SJCRH30 (cell line): ENCODE measurements at regions not wholly inside any gene's neighbourhood (a gene's known extent, or its start where the extent isn't known, plus 50 kb on each side); places are given as distances from the start of the nearest gene placed in this dataset.
A peak's percentile ranks its signal among the peaks of the same experiment; 100 is the strongest.
"Not testable (repeated sequence)": the region's sequence is repeated elsewhere in the genome, so short reads cannot be mapped to it uniquely, and the experiment has no call there.

Experiments
- DNase-seq, 2 experiments: peaks; one replicate each; pipeline ENCODE4 v3.0.0-alpha.2; 2015 to 2020
- H3K27ac ChIP-seq: fragments of 250-450 bp; sonication (Bioruptor Pico); 2 replicates; pipeline ENCODE4 v1.5.1; 2020; ENCODE audit warnings: mild to moderate bottlenecking, moderate library complexity
- H3K27me3 ChIP-seq: fragments of 250-450 bp; sonication (Bioruptor Pico); 2 replicates; pipeline ENCODE4 v1.5.1; 2020; ENCODE audit warnings: mild to moderate bottlenecking, moderate library complexity
- H3K36me3 ChIP-seq: fragments of 250-450 bp; sonication (Bioruptor Pico); 2 replicates; pipeline ENCODE4 v1.5.1; 2020; ENCODE audit warnings: mild to moderate bottlenecking, moderate library complexity
- H3K4me1 ChIP-seq: fragments of 250-450 bp; sonication (Bioruptor Pico); 2 replicates; pipeline ENCODE4 v1.5.1; 2020; ENCODE audit warnings: mild to moderate bottlenecking, moderate library complexity
- H3K4me3 ChIP-seq: fragments of 250-450 bp; sonication (Bioruptor Pico); 2 replicates; pipeline ENCODE4 v1.5.1; 2020; ENCODE audit warnings: mild to moderate bottlenecking, moderate library complexity
- H3K9me3 ChIP-seq: fragments of 250-450 bp; sonication (Bioruptor Pico); replicated peaks from 2 replicates; pipeline ENCODE4 v1.5.1; 2020; ENCODE audit warnings: mild to moderate bottlenecking, moderate library complexity

DNA sequence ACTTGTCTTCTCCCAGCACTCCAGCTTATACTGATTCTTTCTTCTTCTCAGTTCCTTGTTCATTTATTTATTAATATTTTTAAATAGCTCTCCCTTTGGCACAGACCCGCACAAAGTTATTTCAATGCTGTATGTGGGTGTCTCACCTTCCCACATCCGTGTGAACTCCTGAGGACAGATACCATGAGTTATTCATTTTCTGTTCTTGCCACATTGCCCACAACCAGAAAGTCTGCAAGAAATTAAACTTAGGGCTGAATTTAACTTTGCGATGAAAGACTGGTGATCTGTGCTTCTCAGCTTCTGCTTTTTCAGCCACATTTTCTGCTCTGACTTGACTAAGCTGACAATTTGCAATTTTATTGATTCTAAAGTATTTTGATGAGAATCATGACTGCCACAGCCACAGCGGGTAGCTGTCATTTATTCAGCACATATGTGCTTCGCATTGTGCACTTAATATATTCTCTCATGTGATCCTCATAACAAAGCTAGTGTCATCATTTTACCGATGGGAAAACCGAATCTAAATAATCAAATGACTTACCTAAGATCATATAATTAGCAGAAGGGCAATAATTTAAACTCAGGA lies 569.8 kb downstream of the EDEM1 start:
- H3K27ac ChIP-seq, result no peak overlapping the region
- no peak overlapping the region for H3K4me3 ChIP-seq
- DNase-seq, result no peak
- H3K4me1 ChIP-seq, result peaks cover 10% of the 10 kb centered on the region; the same call in 1 of the 2 replicates
- no peaks in the 10 kb centered on the region for H3K36me3 ChIP-seq
- H3K27me3 ChIP-seq, result no peaks in the 10 kb centered on the region
- no peaks in the 10 kb centered on the region for H3K9me3 ChIP-seq

GRCh38 chr3:5758699-5759098 lies 571.2 kb downstream of the EDEM1 start:
- Histone ChIP-seq H3K9me3 (no peaks in the 10 kb centered on the region), H3K27ac (no peak overlapping the region), H3K4me1 (peaks cover 10% of the 10 kb centered on the region; the same call in 1 of the 2 replicates), H3K27me3 (no peaks in the 10 kb centered on the region), H3K36me3 (no peaks in the 10 kb centered on the region), H3K4me3 (no peak overlapping the region)
- DNase-seq, result no peak

- no peak overlapping the region for H3K27ac ChIP-seq
- no peaks in the 10 kb centered on the region for H3K4me1 ChIP-seq
- H3K36me3 ChIP-seq, result no peaks in the 10 kb centered on the region
- no peaks in the 10 kb centered on the region for H3K27me3 ChIP-seq
- no peak overlapping the region for H3K4me3 ChIP-seq
- H3K9me3 ChIP-seq, result no peaks in the 10 kb centered on the region
- no peak for DNase-seq
These were observed 575.0 kb downstream of the EDEM1 start for GRCh38 chr3:5762506-5762905.

DNA sequence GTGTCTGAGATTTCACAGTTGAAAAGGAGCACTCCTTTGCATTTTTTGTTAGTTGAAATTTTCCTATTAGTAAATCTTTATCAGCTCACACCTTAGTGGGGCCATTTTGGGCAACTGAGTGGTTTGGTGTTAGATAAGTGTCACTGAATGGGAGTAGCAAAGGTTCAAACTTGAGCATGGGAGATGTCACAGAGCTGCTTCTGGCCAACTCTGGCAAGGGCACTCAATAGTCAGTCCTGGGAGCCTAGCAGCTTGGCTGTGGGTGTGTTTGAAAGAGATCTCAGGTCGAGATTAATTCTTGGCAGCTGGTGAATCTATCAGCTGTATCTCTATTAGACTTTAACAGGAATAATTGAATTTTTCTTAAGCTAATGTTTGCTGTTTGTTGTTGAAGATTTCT lies 579.3 kb downstream of the EDEM1 start:
- no peak for DNase-seq
- no peaks in the 10 kb centered on the region for H3K36me3 ChIP-seq
- no peaks in the 10 kb centered on the region for H3K4me1 ChIP-seq
- no peaks in the 10 kb centered on the region for H3K27me3 ChIP-seq
- H3K27ac ChIP-seq, result no peak overlapping the region
- H3K9me3 ChIP-seq, result no peaks in the 10 kb centered on the region
- H3K4me3 ChIP-seq, result no peak overlapping the region

DNA sequence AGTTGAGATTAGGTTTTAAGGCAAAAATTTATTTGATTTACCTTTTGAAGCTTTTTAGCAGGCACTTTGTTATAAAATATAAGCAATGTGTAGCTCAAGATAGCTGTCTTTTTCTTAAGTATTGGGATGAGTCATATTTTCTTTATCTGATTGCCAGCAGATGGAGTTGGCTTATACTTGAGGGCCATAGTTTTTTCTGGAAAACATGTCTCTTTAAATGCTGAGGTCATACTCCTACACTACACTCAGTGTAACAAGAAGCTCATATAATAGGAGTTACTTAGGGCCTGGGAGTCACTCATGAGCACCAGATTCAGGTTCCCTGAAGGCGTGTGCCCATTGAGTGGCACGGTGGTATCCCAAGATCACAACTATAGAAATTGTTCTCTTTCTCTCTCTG lies 579.8 kb downstream of the EDEM1 start:
- DNase-seq, result no peak
- Histone ChIP-seq H3K27ac (no peak overlapping the region), H3K27me3 (no peaks in the 10 kb centered on the region), H3K9me3 (no peaks in the 10 kb centered on the region), H3K4me3 (no peak overlapping the region), H3K36me3 (no peaks in the 10 kb centered on the region), H3K4me1 (no peaks in the 10 kb centered on the region)

DNA sequence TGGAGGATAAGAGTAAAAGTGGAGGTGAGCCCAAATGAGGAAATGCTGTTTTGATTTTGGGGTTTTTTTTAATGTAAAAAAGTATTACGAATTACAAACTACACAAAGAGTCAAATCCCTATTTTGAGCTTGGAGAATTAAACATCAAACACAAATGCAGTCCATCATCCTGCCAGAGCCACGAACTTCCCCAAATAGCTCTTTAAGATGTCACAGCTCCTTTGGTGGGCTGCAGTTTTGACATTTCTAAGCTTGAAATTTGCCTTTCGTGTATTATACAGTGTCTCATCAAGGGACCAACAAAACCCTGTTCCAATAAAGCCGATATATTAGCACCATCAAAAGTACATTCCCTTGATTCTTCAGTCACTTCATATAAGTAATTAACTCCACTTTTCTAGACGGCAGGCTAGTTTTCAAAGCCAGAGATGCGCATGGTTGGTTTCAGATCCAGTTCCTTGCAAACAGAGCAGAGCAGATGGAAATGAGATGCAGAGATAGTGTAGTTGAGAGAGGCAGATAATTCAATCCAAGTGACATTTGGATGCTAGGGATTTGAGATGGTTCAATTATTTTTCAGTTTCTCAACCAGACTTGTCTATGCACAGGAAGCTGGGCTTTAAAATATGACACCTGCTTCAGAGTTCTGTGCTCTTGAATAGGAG lies 580.9 kb downstream of the EDEM1 start:
- H3K4me1 ChIP-seq, result no peaks in the 10 kb centered on the region
- H3K4me3 ChIP-seq, result no peak overlapping the region
- no peaks in the 10 kb centered on the region for H3K9me3 ChIP-seq
- no peak for DNase-seq
- no peaks in the 10 kb centered on the region for H3K27me3 ChIP-seq
- no peaks in the 10 kb centered on the region for H3K36me3 ChIP-seq
- H3K27ac ChIP-seq, result no peak overlapping the region

GRCh38 chr3:5769825-5770224 lies 582.3 kb downstream of the EDEM1 start:
- Histone ChIP-seq H3K9me3 (no peaks in the 10 kb centered on the region), H3K27ac (no peak overlapping the region), H3K4me3 (no peak overlapping the region), H3K36me3 (no peaks in the 10 kb centered on the region), H3K4me1 (no peaks in the 10 kb centered on the region), H3K27me3 (no peaks in the 10 kb centered on the region)
- no peak for DNase-seq

DNA sequence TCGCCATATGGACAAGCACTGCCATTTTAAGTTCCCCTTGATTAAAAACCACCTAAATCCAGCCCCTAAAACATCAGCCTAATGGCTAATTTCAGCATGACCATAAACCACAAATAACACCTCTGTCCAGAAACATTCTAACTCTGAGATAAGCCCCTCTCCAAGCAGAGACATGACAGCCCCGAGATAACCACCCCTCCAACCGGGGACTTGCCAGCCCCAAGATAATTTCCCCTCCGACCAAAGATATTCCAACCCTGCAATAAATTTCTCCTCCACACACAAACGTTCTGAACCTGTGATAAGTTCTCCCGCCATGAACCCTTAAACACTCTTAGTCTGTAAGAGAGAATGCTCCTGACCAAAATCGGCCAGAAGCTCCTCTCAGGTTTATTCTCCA lies 586.8 kb downstream of the EDEM1 start:
- Histone ChIP-seq H3K27me3 (no peaks in the 10 kb centered on the region), H3K4me3 (no peak overlapping the region), H3K9me3 (no peaks in the 10 kb centered on the region), H3K27ac (no peak overlapping the region), H3K4me1 (no peaks in the 10 kb centered on the region), H3K36me3 (no peaks in the 10 kb centered on the region)
- no peak for DNase-seq

GRCh38 chr3:5775100-5775499 lies 587.6 kb downstream of the EDEM1 start:
- H3K36me3 ChIP-seq, H3K4me3 ChIP-seq, H3K9me3 ChIP-seq, H3K27ac ChIP-seq, H3K27me3 ChIP-seq, DNase-seq, H3K4me1 ChIP-seq: not testable (repeated sequence)

- H3K4me3 ChIP-seq, result peak overlapping the region; percentile 7; the same call in 1 of the 2 replicates
- peak overlapping the region; percentile 78 for H3K27ac ChIP-seq
- DNase-seq, result peak; percentile 37 to 83
- H3K27me3 ChIP-seq, result no peaks in the 10 kb centered on the region
- H3K9me3 ChIP-seq, result no peaks in the 10 kb centered on the region; the same call in 1 of the 2 replicates
- no peaks in the 10 kb centered on the region for H3K36me3 ChIP-seq
- H3K4me1 ChIP-seq, result peaks cover 21% of the 10 kb centered on the region
These were observed 597.2 kb downstream of the EDEM1 start for GRCh38 chr3:5784690-5785089.

DNA sequence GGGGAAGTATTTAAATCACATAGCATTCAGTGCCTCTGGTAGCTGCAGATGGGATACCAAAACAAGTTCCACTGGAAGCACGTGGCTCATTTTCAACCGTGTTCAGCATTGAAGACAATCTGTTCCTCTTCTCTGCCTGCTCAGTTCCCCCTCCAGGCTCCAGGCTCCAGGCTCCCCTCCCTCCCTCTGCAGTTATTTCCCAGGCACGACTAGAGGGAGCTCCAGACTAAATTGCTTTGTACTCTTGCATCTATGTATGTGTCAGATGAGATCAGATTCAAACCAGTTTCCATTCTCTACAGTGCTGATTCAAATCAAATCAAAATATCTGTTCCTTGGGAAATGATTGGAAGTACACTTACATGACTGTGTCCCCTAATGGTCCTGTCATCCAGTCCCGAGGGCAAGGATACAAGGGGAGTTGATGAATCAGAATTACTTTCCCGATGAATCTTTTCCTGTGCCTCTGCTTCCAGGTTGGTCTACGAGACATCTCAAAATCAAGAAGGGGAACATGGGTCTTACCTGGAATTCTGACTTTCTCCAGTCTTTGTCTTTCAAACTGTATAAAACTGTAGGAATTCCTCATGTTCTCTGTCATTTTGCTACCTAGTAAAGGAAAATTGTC lies 600.5 kb downstream of the EDEM1 start:
- Histone ChIP-seq H3K4me3 (no peak overlapping the region), H3K4me1 (peaks cover 21% of the 10 kb centered on the region), H3K27ac (no peak overlapping the region), H3K36me3 (no peaks in the 10 kb centered on the region), H3K9me3 (no peaks in the 10 kb centered on the region), H3K27me3 (no peaks in the 10 kb centered on the region)
- peak; percentile 19 to 38 for DNase-seq

GRCh38 chr3:5788496-5788895 lies 601.0 kb downstream of the EDEM1 start:
- H3K27ac ChIP-seq, result no peak overlapping the region
- H3K4me3 ChIP-seq, result no peak overlapping the region
- H3K9me3 ChIP-seq, result no peaks in the 10 kb centered on the region
- peaks cover 21% of the 10 kb centered on the region for H3K4me1 ChIP-seq
- no peaks in the 10 kb centered on the region for H3K36me3 ChIP-seq
- no peaks in the 10 kb centered on the region for H3K27me3 ChIP-seq
- DNase-seq, result no peak

DNA sequence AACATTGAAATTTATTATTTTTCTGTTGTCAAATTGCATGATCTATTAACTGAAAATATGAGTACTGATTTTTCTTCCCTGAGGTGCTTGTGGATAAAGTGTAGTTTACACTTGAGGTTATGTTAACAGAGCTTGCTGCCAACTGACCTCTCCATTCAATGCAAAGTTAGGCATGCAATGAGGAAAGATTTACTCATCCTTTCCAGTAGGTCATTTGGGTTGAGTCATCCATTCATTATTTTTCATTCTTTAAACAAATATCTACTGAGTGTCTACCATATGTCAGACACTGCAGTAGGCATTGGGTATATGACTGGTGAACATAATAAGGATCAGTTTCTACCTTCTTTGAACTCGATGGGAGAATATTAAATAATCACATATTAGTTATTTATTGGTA lies 604.1 kb downstream of the EDEM1 start:
- no peak overlapping the region for H3K4me3 ChIP-seq
- no peaks in the 10 kb centered on the region for H3K9me3 ChIP-seq
- no peak for DNase-seq
- H3K27ac ChIP-seq, result no peak overlapping the region
- H3K27me3 ChIP-seq, result no peaks in the 10 kb centered on the region
- no peaks in the 10 kb centered on the region for H3K36me3 ChIP-seq
- peaks cover 5% of the 10 kb centered on the region; the same call in 1 of the 2 replicates for H3K4me1 ChIP-seq

DNA sequence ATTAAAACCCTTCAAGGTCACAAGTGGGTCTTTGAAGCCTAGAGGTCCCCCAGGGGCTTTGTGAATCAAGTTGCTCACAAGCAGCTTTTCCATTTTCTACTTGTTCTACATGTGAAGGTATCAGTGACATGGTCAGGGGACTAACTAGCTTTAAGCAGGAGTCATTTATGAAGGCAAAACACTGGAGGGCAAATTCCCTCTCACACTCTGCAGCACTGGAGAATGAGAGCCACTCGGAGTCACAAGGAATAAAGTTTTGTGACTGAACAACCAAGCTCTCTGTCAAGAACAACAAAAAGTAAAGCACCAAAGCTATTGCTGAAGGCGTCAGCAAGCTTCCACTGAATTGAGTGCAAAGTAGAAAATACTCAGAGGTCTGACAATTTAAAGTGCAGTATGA lies 609.0 kb downstream of the EDEM1 start:
- Histone ChIP-seq H3K27ac (no peak overlapping the region), H3K4me1 (peaks cover 5% of the 10 kb centered on the region), H3K36me3 (no peaks in the 10 kb centered on the region), H3K27me3 (no peaks in the 10 kb centered on the region), H3K9me3 (no peaks in the 10 kb centered on the region; the same call in 1 of the 2 replicates), H3K4me3 (no peak overlapping the region)
- DNase-seq, result no peak

DNA sequence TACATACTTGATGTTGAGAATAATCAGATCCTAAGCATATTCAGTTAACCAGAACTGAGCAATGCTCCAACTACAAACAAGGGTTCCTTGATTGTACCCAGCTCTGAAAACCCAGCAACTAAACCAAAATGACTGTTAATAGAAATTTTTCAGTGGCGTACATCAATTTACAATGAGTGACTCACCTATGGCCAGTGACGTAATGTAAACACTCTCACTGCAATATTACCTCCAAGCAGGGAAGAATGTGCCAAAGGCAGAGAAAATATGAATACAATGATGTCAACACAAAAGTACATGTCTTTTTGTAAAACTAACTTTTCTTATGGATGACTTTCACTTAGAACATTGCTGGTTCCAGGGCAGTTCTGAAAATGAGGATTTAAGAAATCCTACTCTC lies 611.3 kb downstream of the EDEM1 start:
- no peak overlapping the region for H3K4me3 ChIP-seq
- no peaks in the 10 kb centered on the region for H3K36me3 ChIP-seq
- DNase-seq, result no peak
- H3K27ac ChIP-seq, result no peak overlapping the region
- no peaks in the 10 kb centered on the region; the same call in none of the 2 replicates for H3K9me3 ChIP-seq
- H3K27me3 ChIP-seq, result no peaks in the 10 kb centered on the region
- peaks cover 5% of the 10 kb centered on the region for H3K4me1 ChIP-seq
